Upper lobe of right lung (tissue), 1 donor: ENCODE measurements at regions not wholly inside any gene's neighbourhood (a gene's known extent, or its start where the extent isn't known, plus 50 kb on each side); places are given as distances from the start of the nearest gene placed in this dataset.
A peak's percentile ranks its signal among the peaks of the same experiment; 100 is the strongest.

Source experiments
- ATAC-seq: fragments of 200-7000 bp; cut with Tn5 transposase; one replicate; pipeline ENCODE4 v1.9.1; 2020; ENCODE audit warnings: mild to moderate bottlenecking, moderate library complexity
- DNase-seq: peaks from one replicate; pipeline ENCODE4 v3.0.0-alpha.2; 2020
- H3K27ac ChIP-seq: fragments of 200-600 bp; one replicate; pipeline ENCODE4 v1.8.0; 2022
- H3K27me3 ChIP-seq: fragments of 200-600 bp; one replicate; pipeline ENCODE4 v1.8.0; 2022; ENCODE audit warnings: mild to moderate bottlenecking
- H3K36me3 ChIP-seq: fragments of 200-600 bp; one replicate; pipeline ENCODE4 v1.8.0; 2022
- H3K4me1 ChIP-seq: fragments of 200-600 bp; one replicate; pipeline ENCODE4 v1.8.0; 2022
- H3K4me3 ChIP-seq: fragments of 200-600 bp; one replicate; pipeline ENCODE4 v1.8.0; 2022; ENCODE audit warnings: mild to moderate bottlenecking
- H3K9me3 ChIP-seq: fragments of 200-600 bp; one replicate; pipeline ENCODE4 v1.8.0; 2022
- CTCF ChIP-seq: fragments of 200-600 bp; IDR thresholded peaks from one replicate; pipeline ENCODE4 v1.8.0; 2022; ENCODE audit warnings: antibody characterized with exemption
- intact Hi-C: fragments of 100-400 bp; cut with DNase I; formaldehyde crosslinking; loops from one replicate; pipeline ENCODE4 v1.11.0; 2022
- donor health status: DM: no; HTN: yes; CAD: no; lungs with severe emphysema.

- intact Hi-C loops: no loop called here
- no peaks in the 10 kb centered on the region for H3K27me3 ChIP-seq
- no peak overlapping the region for H3K4me3 ChIP-seq
- no peak for TF ChIP-seq CTCF
- no peaks in the 10 kb centered on the region for H3K9me3 ChIP-seq
- ATAC-seq (no peak), DNase-seq (no peak)
- no peaks in the 10 kb centered on the region for H3K4me1 ChIP-seq
- no peak overlapping the region for H3K27ac ChIP-seq
- H3K36me3 ChIP-seq: no peaks in the 10 kb centered on the region
These were observed 79.7 kb upstream of the ACKR3 start for GRCh38 chr2:236489895-236490404.

- H3K4me1 ChIP-seq: no peaks in the 10 kb centered on the region
- no peak overlapping the region for H3K27ac ChIP-seq
- TF ChIP-seq CTCF: no peak
- no peak for ATAC-seq
- no peaks in the 10 kb centered on the region for H3K27me3 ChIP-seq
- no peaks in the 10 kb centered on the region for H3K36me3 ChIP-seq
- no peak overlapping the region for H3K4me3 ChIP-seq
- intact Hi-C loops: no loop called here
- no peaks in the 10 kb centered on the region for H3K9me3 ChIP-seq
- DNase-seq: no peak
These were observed 73.3 kb upstream of the ACKR3 start for GRCh38 chr2:236496340-236496739.

GRCh38 chr2:236498369-236498768 is 71.3 kb upstream of the ACKR3 start:
- Histone ChIP-seq H3K27me3 (no peaks in the 10 kb centered on the region), H3K36me3 (no peaks in the 10 kb centered on the region), H3K4me1 (no peaks in the 10 kb centered on the region), H3K4me3 (no peak overlapping the region), H3K27ac (no peak overlapping the region), H3K9me3 (no peaks in the 10 kb centered on the region)
- DNase-seq (no peak), ATAC-seq (peak; percentile 93)
- intact Hi-C loops: no loop called here
- no peak for TF ChIP-seq CTCF

- intact Hi-C loops: no loop called here
- no peak overlapping the region for H3K4me3 ChIP-seq
- no peaks in the 10 kb centered on the region for H3K27me3 ChIP-seq
- H3K36me3 ChIP-seq: no peaks in the 10 kb centered on the region
- H3K4me1 ChIP-seq: no peaks in the 10 kb centered on the region
- H3K27ac ChIP-seq: no peak overlapping the region
- no peaks in the 10 kb centered on the region for H3K9me3 ChIP-seq
- no peak for TF ChIP-seq CTCF
- DNase-seq (no peak), ATAC-seq (peak; percentile 52)
These were observed 69.7 kb upstream of the ACKR3 start for GRCh38 chr2:236499691-236500578.

- Histone ChIP-seq H3K27me3 (no peaks in the 10 kb centered on the region), H3K9me3 (no peaks in the 10 kb centered on the region), H3K36me3 (no peaks in the 10 kb centered on the region), H3K27ac (no peak overlapping the region), H3K4me1 (no peaks in the 10 kb centered on the region), H3K4me3 (no peak overlapping the region)
- ATAC-seq (no peak), DNase-seq (no peak)
- TF ChIP-seq CTCF: no peak
- intact Hi-C loops: no loop called here
These were observed 68.6 kb upstream of the ACKR3 start for GRCh38 chr2:236501026-236501425.
